Adrenal gland (tissue), 9 donors: ENCODE measurements at regions not wholly inside any gene's neighbourhood (a gene's known extent, or its start where the extent isn't known, plus 50 kb on each side); places are given as distances from the start of the nearest gene placed in this dataset.

Experiments
- DNase-seq, 7 donors: peaks; one replicate each; pipeline ENCODE4 v3.0.0-alpha.2; 2019 to 2020
- H3K27ac ChIP-seq, 5 donors: fragments of 200-600 bp; sonication (generic) in 4 of 5; 1 replicate in 3 of 5; 2 replicates in 2 of 5; pipeline versions ENCODE4 v1.5.1 to v1.8.0; 2016 to 2020; ENCODE audit warnings: mild to moderate bottlenecking in 1 of 5
- H3K27me3 ChIP-seq: fragments of 200-600 bp; 2 replicates; pipeline ENCODE4 v1.8.0; 2021
- H3K36me3 ChIP-seq, 2 donors: fragments of 200-600 bp; replicated peaks in 1 of 2; 1 replicate in 1 of 2; 2 replicates in 1 of 2; pipeline versions ENCODE4 v1.5.1 to v1.8.0; 2018 to 2022
- H3K4me1 ChIP-seq, 2 donors: fragments of 200-600 bp; replicated peaks in 1 of 2; 1 replicate in 1 of 2; 2 replicates in 1 of 2; pipeline versions ENCODE4 v1.5.1 to v1.8.0; 2018 to 2021
- H3K4me3 ChIP-seq, 4 donors: fragments of 200-600 bp; sonication (generic) in 3 of 4; one replicate each; pipeline ENCODE4 v1.5.1; 2016 to 2018
- H3K9me3 ChIP-seq, 3 donors: fragments of 200-600 bp; sonication (generic) in 1 of 3; replicated peaks in 1 of 3; 1 replicate in 2 of 3; 2 replicates in 1 of 3; pipeline versions ENCODE4 v1.5.1 to v1.8.0; 2016 to 2021
- CTCF ChIP-seq, 6 experiments: fragments of 450-650 bp in 4 of 6; fragments of 200-600 bp in 2 of 6; sonication (generic) in 1 of 6; IDR thresholded peaks; 1 replicate in 5 of 6; 2 replicates in 1 of 6; pipeline versions ENCODE4 v1.5.1 to v1.8.0; 2016 to 2021; ENCODE audit warnings: antibody characterized with exemption in 6 of 6, mild to moderate bottlenecking in 2 of 6, moderate library complexity in 1 of 6
- POLR2A ChIP-seq, 2 donors: fragments of 450-650 bp; IDR thresholded peaks; one replicate each; pipeline ENCODE4 v1.6.1; 2017; ENCODE audit warnings: antibody characterized with exemption in 2 of 2, mild to moderate bottlenecking in 2 of 2, moderate library complexity in 1 of 2
- WGBS, 4 donors: extraction: QIAGEN DNeasy Blood & Tissue Kit in 2 of 4; methylation state at CpG; one replicate each; pipeline versions ENCODE4 v1.1.5 to v1.1.7; 2013 to 2017; 5-methylcytosine and 5-hydroxymethylcytosine counted together
- intact Hi-C, 2 donors: fragments of 100-400 bp; cut with DNase I; formaldehyde crosslinking; loops; one replicate each; pipeline versions ENCODE4 v1.14.1 to v1.15.0; 2022 to 2023
- donor health status: healthy with polysubstance abuse.
- donor health status: Bipolar disorder and iron deficiency.
- donor health status: DM: yes; HTN: yes; CAD: no.
- donor health status: DM: no; HTN: no; CAD: no.
- donor health status: DM: no; HTN: no; CAD: no.

GRCh38 chr2:224190936-224191270 is 151.8 kb upstream of the SERPINE2 start:
- Histone ChIP-seq H3K4me1 (peaks cover 8 to 11% of the 10 kb centered on the region in 2 donors), H3K36me3 (no peaks in the 10 kb centered on the region), H3K4me3 (no peak overlapping the region), H3K27me3 (no peaks in the 10 kb centered on the region), H3K27ac (peak overlapping the region in 2 of 5 donors; percentile 21 to 49), H3K9me3 (no peaks in the 10 kb centered on the region)
- intact Hi-C loops = no loop called here
- 14 to 32% (median 26%) methylated on average over 2 of the region's 2 CpGs for WGBS, 4 donors
- no peak for TF ChIP-seq POLR2A (IDR thresholded peaks at IDR 0.05)
- no peak for TF ChIP-seq CTCF (IDR thresholded peaks at IDR 0.05)
- DNase-seq = peak in 5 of 7 donors; percentile 6 to 44 (median 25)

- no peak for TF ChIP-seq POLR2A (IDR thresholded peaks at IDR 0.05)
- TF ChIP-seq CTCF (IDR thresholded peaks at IDR 0.05) = no peak
- Histone ChIP-seq H3K27me3 (no peaks in the 10 kb centered on the region), H3K4me1 (peaks cover 8 to 11% of the 10 kb centered on the region in 2 donors), H3K36me3 (no peaks in the 10 kb centered on the region), H3K27ac (peak overlapping the region in 2 of 5 donors; percentile 21 to 49), H3K4me3 (no peak overlapping the region), H3K9me3 (no peaks in the 10 kb centered on the region)
- no peak for DNase-seq
- intact Hi-C loops = no loop called here
- WGBS, 4 donors = 54 to 59% (median 57%) methylated on average over 2 of the region's 2 CpGs
These were observed 151.3 kb upstream of the SERPINE2 start for GRCh38 chr2:224190234-224190935.

- 96 to 100% (median 97%) methylated on average over 1 of the region's 1 CpG for WGBS, 4 donors
- Histone ChIP-seq H3K4me3 (no peak overlapping the region), H3K36me3 (no peaks in the 10 kb centered on the region), H3K4me1 (peaks cover 8 to 11% of the 10 kb centered on the region in 2 donors), H3K27ac (no peak overlapping the region), H3K27me3 (no peaks in the 10 kb centered on the region), H3K9me3 (no peaks in the 10 kb centered on the region)
- TF ChIP-seq POLR2A (IDR thresholded peaks at IDR 0.05) = no peak
- no peak for TF ChIP-seq CTCF (IDR thresholded peaks at IDR 0.05)
- intact Hi-C loops = no loop called here
- DNase-seq = no peak
These were observed 148.1 kb upstream of the SERPINE2 start for GRCh38 chr2:224187220-224187619.

- no peaks in the 10 kb centered on the region for H3K27me3 ChIP-seq
- no peak for DNase-seq
- no peaks in the 10 kb centered on the region for H3K36me3 ChIP-seq
- TF ChIP-seq POLR2A (IDR thresholded peaks at IDR 0.05) (no peak), CTCF (IDR thresholded peaks at IDR 0.05) (no peak)
- peaks cover 0 to under 1% of the 10 kb centered on the region in 2 donors for H3K4me1 ChIP-seq
- WGBS, 4 donors = 82 to 89% (median 87%) methylated on average over 4 of the region's 4 CpGs
- intact Hi-C loops = no loop called here
- no peak overlapping the region for H3K4me3 ChIP-seq
- no peak overlapping the region for H3K27ac ChIP-seq
- no peaks in the 10 kb centered on the region for H3K9me3 ChIP-seq
These were observed 146.0 kb upstream of the SERPINE2 start for GRCh38 chr2:224185023-224185601.
